NCI-H1694 (cell line): ENCODE measurements at regions not wholly inside any gene's neighbourhood (a gene's known extent, or its start where the extent isn't known, plus 50 kb on each side); places are given as distances from the start of the nearest gene placed in this dataset.

Experiments
- DNase-seq: peaks from one replicate; lab custom pipeline; 2025; lab: John Stamatoyannopoulos, UW

GRCh38 chr19:30665449-30665848 is 293.3 kb downstream of the ZNF536 start:
- DNase-seq: no peak

GRCh38 chr19:30663611-30664174 is 291.5 kb downstream of the ZNF536 start:
- no peak for DNase-seq

GRCh38 chr19:30662211-30662861 is 290.2 kb downstream of the ZNF536 start:
- no peak for DNase-seq

GRCh38 chr19:30659638-30660037 is 287.5 kb downstream of the ZNF536 start:
- no peak for DNase-seq

GRCh38 chr19:30656520-30657100 is 284.4 kb downstream of the ZNF536 start:
- DNase-seq: no peak

GRCh38 chr19:30653646-30654386 is 281.6 kb downstream of the ZNF536 start:
- DNase-seq: no peak

DNA sequence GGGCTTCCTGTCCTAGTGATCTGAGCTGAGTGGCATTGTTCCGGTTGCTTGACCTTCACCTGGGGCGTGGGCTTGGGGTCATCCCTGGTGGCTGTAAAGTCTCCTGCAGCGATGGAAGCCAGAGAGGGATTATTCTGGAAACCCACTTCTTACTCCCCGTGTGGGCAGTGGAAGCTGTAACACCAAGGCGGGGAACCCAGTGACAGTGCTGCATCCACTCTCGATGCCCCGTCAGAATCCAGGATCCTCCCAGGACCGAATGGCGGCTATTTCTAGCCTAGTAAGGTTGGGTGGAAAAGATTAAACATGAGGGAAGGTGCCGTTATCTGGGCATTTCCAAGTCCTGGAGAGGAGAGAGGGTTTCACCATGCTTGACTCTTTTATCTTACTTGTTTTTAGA is 280.6 kb downstream of the ZNF536 start:
- DNase-seq: no peak

GRCh38 chr19:30651691-30652090 is 279.5 kb downstream of the ZNF536 start:
- no peak for DNase-seq

GRCh38 chr19:30651066-30651465 is 278.9 kb downstream of the ZNF536 start:
- DNase-seq: no peak

- peak; percentile 7 for DNase-seq
Observed at GRCh38 chr19:30649934-30650614, 277.9 kb downstream of the ZNF536 start.

GRCh38 chr19:30648866-30649862 is 277.0 kb downstream of the ZNF536 start:
- no peak for DNase-seq

GRCh38 chr19:30647891-30648720 is 275.9 kb downstream of the ZNF536 start:
- DNase-seq: no peak

DNA sequence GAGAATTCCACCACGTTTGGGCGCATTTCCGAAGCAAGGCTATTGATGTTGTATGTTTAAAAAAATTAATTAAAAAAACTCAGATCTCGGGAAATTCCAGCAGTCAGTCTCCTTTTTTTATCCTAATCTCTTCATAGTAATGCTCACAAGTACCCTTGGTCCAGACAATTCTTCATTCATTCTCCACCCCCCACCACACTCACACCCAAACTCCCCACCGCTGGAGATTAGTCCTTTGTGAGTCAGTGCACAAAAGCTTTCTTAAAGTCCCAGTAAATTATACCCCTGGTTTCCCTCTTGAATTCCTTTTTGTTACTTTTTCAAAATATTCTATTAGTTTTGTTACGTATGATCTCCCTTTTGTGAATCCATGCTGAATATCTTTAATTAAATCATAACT is 274.6 kb downstream of the ZNF536 start:
- no peak for DNase-seq

DNA sequence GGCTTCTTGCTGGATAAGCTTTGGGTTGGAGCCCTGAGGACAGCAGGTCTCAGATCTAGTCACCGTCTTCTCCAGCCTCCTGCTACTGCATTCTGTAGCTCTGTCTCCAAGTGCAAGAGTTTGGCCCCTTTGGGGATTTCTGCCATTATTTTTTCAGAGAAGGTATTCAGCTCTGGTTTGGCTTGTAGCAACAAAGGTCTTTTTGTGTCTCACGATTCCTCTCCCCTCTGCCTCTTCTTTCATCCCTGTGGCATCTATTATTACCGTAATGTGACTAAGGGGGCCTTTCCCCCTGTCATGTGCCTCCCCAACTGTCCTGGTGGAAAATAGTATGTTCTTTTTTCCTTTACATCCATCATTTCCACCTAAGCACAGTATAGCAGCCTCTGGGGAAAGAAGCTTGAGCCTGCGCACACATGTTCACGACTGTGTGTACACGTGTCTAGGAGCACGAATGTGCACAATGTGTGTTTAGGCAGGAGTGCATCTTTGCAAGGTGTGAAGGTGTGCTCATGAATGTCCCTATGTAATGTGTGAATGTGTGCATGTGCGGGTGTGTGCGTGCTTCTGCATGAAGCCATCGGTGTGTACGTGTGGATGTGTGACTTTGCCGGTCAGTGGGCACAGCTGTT is 273.9 kb downstream of the ZNF536 start:
- no peak for DNase-seq

GRCh38 chr19:30640252-30640965 is 268.2 kb downstream of the ZNF536 start:
- no peak for DNase-seq

- DNase-seq: no peak
Observed at GRCh38 chr19:30638889-30639288, 266.7 kb downstream of the ZNF536 start.

DNA sequence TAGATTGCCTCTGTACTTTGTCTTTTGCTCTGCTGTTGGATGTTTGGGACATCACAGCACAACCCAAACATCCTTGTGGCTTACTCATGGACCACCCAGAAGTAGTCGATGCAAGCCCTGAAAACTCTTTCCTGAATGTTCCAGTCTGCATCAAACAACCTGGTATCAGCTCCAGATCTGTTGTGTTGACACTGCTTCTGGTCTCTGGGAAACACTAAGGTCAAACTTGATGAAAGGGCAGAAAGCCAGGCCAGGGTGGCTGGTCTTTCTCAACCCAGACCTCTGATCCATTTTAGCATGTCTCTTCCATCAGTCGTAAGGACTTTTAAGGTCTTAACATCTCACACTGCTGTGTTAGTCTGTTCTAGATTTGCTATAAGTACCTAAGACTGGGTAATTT is 265.7 kb downstream of the ZNF536 start:
- no peak for DNase-seq

GRCh38 chr19:30634996-30635975 is 263.1 kb downstream of the ZNF536 start:
- DNase-seq: no peak
